WERI-Rb-1 (cell line): ENCODE measurements at regions not wholly inside any gene's neighbourhood (a gene's known extent, or its start where the extent isn't known, plus 50 kb on each side); places are given as distances from the start of the nearest gene placed in this dataset.

ENCODE experiments used
- DNase-seq: peaks from one replicate; pipeline ENCODE4 v3.0.0-alpha.2; 2020
- H3K27ac ChIP-seq: fragments of 250-450 bp; sonication (Bioruptor Pico); 2 replicates; pipeline ENCODE4 v1.5.1; 2020; ENCODE audit warnings: mild to moderate bottlenecking, moderate library complexity
- H3K27me3 ChIP-seq: fragments of 250-450 bp; sonication (Bioruptor Pico); 2 replicates; pipeline ENCODE4 v1.5.1; 2021; ENCODE audit warnings: mild to moderate bottlenecking, low read depth, moderate library complexity; ENCODE audit not compliant: insufficient read depth, severe bottlenecking
- H3K36me3 ChIP-seq: fragments of 250-450 bp; sonication (Bioruptor Pico); 2 replicates; pipeline ENCODE4 v1.5.1; 2020; ENCODE audit warnings: mild to moderate bottlenecking, moderate library complexity
- H3K4me3 ChIP-seq: 2 replicates; pipeline ENCODE4 v1.5.1; 2011; ENCODE audit warnings: low read depth, mild to moderate bottlenecking, control low read depth, low read length
- H3K9me3 ChIP-seq: fragments of 250-450 bp; sonication (Bioruptor Pico); 2 replicates; pipeline ENCODE4 v1.5.1; 2021; ENCODE audit warnings: mild to moderate bottlenecking, moderate library complexity; ENCODE audit not compliant: severe bottlenecking
- TF ChIP-seq, protein P1 (sequence below): IDR thresholded peaks from 2 replicates; pipeline ENCODE4 v1.5.1; 2011; ENCODE audit warnings: low read depth, mild to moderate bottlenecking, control low read depth, inconsistent platforms, low read length

DNA sequence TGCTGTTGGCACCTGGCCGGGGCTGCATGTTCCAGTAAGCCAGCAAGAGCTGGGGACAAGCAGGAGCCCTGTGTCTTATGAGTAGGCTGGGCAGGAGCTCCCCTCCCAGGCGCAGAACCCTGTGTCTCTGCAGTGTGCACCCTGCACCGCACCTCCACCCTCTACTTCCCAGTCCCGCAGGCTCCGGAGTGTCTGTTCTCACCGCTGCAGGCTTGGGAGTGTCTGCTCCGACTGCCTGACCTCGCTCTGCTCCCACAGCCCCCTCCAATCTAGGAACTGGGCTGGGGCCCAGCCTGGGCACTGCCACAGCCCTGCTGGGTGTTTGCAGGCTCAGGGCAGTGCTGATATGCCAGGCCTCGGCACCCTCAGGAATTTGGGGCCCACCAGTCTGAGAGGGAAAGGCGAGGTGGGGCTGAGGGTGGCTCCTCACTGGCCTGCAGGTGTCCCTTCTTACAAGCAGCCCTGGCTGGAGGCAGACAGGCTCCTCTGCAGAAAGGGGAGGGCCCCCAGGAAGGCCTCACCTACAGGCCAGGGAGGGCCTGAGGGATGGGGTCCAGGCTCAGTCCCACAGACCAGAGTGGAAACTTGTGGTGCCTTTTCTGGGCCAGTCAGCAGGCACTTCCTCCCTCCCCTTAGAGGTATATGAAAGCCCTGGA lies 871.6 kb upstream of the GJE1 start:
- no peaks in the 10 kb centered on the region for H3K27me3 ChIP-seq
- DNase-seq, result no peak
- no peak overlapping the region for H3K4me3 ChIP-seq
- no peaks in the 10 kb centered on the region for H3K36me3 ChIP-seq
- H3K9me3 ChIP-seq, result peaks cover 1% of the 10 kb centered on the region
- no peak overlapping the region for H3K27ac ChIP-seq
- TF ChIP-seq, protein P1, sequence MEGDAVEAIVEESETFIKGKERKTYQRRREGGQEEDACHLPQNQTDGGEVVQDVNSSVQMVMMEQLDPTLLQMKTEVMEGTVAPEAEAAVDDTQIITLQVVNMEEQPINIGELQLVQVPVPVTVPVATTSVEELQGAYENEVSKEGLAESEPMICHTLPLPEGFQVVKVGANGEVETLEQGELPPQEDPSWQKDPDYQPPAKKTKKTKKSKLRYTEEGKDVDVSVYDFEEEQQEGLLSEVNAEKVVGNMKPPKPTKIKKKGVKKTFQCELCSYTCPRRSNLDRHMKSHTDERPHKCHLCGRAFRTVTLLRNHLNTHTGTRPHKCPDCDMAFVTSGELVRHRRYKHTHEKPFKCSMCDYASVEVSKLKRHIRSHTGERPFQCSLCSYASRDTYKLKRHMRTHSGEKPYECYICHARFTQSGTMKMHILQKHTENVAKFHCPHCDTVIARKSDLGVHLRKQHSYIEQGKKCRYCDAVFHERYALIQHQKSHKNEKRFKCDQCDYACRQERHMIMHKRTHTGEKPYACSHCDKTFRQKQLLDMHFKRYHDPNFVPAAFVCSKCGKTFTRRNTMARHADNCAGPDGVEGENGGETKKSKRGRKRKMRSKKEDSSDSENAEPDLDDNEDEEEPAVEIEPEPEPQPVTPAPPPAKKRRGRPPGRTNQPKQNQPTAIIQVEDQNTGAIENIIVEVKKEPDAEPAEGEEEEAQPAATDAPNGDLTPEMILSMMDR, result no peak

DNA sequence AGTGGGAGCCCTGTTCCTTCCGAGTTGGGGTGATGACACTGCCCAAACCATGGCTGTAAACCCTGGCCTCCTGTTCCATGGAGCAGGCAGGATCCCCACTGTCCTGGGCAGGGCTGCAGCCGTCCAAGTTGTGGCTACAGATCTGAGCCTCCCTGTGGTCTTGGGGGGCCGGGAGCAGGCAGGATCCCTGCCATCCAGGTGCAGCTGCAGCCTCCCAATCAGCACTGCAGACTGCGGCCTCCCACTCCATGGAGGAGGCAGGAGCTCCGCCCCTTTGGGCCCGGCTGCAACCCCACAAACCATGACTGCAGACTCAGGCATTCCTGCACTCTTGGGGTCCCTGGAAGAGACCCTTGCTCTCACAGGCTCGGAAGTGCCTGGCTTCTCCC lies 872.1 kb upstream of the GJE1 start:
- Histone ChIP-seq H3K36me3 (no peaks in the 10 kb centered on the region), H3K4me3 (no peak overlapping the region), H3K27me3 (no peaks in the 10 kb centered on the region), H3K9me3 (peaks cover 2% of the 10 kb centered on the region), H3K27ac (no peak overlapping the region)
- TF ChIP-seq, protein P1, result no peak
- no peak for DNase-seq

DNA sequence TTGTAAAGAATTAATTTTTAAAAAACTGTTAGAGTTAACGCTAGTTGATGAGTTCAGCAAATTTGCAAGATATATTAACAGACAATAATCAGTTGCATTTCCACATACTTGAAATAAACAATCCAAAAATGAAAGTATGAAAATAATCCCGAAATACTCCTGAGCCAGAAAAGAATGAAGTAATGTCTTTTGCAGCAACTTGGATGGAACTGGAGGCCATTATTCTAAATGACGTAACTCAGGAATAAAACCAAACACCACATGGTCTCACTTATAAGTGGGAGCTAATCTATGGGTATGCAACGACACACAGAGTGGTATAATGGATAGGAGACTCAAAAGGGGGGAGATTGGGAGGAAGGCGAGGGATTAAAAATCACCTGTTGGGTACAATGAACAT lies 872.9 kb upstream of the GJE1 start:
- DNase-seq, result no peak
- Histone ChIP-seq H3K27me3 (no peaks in the 10 kb centered on the region), H3K27ac (no peak overlapping the region), H3K9me3 (peaks cover 2% of the 10 kb centered on the region), H3K4me3 (no peak overlapping the region), H3K36me3 (no peaks in the 10 kb centered on the region)
- TF ChIP-seq, protein P1, result no peak

DNA sequence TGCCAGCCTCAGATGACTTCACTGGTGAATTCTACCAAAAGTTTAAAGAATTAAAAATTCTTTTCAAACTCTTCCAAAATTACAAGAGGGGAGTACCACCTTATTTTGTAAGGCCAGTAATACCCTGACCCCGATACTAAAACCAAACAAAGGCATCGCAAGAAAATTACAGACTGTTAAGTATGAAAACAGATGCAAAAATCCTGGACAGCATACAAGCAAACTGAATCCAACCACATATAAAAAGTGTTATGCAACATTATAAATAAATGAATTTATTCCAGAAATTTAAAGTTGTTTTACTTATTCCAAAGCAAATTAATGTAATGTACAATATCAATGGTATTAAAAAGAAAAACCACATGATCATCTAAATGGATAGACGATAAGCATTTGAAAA lies 873.6 kb upstream of the GJE1 start:
- H3K27me3 ChIP-seq, result no peaks in the 10 kb centered on the region
- H3K9me3 ChIP-seq, result peaks cover 2% of the 10 kb centered on the region
- no peaks in the 10 kb centered on the region for H3K36me3 ChIP-seq
- TF ChIP-seq, protein P1, result no peak
- no peak overlapping the region for H3K4me3 ChIP-seq
- H3K27ac ChIP-seq, result no peak overlapping the region
- no peak for DNase-seq

DNA sequence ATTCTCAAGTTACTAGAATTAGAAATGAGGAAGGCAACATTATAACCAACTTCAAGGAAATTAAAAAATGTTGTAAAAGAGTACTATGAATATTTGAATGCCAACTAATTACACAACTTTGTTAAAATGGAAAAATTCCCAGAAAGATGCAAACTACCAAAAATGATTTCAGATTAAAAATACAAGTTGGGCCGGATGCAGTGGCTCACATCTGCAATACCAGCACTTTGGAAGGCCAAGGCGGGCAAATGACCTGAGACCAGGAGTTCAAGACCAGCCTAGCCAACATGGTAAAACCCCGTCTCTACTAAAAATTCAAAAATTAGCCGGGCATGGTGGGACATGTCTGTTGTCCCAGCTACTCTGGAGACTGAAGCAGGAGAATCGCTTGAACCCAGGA lies 874.2 kb upstream of the GJE1 start:
- TF ChIP-seq, protein P1, result no peak

DNA sequence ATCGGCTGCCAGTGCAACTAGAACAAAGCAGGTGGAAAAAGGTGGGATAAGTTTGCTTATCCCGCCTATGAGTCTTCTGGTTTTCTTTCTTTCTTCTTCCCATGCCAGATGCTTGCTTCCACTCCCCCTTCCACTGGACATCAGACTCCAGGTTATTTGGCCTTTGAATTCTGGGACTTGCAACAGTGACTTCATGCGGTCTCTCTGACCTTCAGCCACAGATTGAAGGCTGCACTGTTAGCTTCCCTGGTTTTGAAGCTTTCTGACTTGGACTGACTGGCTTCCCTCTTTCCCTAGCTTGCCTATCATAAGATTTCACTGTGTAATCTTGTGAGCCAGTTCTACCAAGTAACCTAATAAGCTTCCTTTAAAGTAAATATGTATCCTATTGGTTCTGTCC lies 878.4 kb upstream of the GJE1 start:
- TF ChIP-seq, protein P1, result no peak
- Histone ChIP-seq H3K4me3 (no peak overlapping the region), H3K9me3 (peaks cover 2% of the 10 kb centered on the region), H3K36me3 (no peaks in the 10 kb centered on the region), H3K27me3 (no peaks in the 10 kb centered on the region), H3K27ac (no peak overlapping the region)
- no peak for DNase-seq

More for the DNA sequence above, 874.2 kb upstream of the GJE1 start:
- no peak overlapping the region for H3K4me3 ChIP-seq
- H3K36me3 ChIP-seq, result no peaks in the 10 kb centered on the region
- no peak for DNase-seq
- peaks cover 2% of the 10 kb centered on the region for H3K9me3 ChIP-seq
- H3K27me3 ChIP-seq, result no peaks in the 10 kb centered on the region
- H3K27ac ChIP-seq, result no peak overlapping the region
